ENCODE measurements at regions not wholly inside any gene's neighbourhood (a gene's known extent, or its start where the extent isn't known, plus 50 kb on each side); places are given as distances from the start of the nearest gene placed in this dataset.
"Not testable (repeated sequence)": the region's sequence is repeated elsewhere in the genome, so short reads cannot be mapped to it uniquely, and the experiment has no call there.

DNA sequence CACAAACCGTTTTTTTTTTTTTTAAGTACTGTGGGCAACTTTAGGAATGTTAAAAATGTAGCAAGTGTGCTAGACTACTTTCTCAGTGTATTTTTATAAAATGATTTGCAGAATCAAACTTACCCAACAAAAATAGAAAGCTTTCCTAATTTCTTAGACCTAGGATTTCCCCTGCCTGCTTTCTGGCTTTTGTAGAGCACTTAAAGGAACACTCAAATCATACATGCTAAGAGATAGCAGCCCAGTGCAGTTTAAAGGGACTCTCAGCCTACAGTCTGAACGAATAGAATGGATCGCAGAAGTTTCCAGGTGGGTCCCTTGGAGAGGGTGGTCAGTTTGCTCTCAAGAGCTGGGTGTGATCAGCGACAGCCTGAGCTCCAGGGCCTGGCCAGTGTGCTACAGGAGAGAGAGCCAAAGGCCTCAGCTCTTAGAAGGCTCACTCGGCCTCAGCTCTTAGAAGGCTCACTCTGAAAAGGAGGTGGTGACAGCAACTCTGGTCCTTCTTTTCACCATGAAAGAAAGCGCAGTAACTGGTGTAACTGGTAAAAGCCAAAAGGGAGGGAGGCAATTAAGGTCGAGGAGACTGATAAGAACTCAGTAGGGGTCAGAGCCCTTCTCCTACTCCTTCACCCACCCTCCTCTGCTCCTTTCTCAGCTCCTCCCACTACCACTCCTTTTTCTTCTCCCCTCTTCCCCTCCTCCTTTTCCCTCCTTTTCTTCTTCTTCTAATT, 142.4 kb downstream of the ZFP64 start:
- no peak for DNase-seq

DNA sequence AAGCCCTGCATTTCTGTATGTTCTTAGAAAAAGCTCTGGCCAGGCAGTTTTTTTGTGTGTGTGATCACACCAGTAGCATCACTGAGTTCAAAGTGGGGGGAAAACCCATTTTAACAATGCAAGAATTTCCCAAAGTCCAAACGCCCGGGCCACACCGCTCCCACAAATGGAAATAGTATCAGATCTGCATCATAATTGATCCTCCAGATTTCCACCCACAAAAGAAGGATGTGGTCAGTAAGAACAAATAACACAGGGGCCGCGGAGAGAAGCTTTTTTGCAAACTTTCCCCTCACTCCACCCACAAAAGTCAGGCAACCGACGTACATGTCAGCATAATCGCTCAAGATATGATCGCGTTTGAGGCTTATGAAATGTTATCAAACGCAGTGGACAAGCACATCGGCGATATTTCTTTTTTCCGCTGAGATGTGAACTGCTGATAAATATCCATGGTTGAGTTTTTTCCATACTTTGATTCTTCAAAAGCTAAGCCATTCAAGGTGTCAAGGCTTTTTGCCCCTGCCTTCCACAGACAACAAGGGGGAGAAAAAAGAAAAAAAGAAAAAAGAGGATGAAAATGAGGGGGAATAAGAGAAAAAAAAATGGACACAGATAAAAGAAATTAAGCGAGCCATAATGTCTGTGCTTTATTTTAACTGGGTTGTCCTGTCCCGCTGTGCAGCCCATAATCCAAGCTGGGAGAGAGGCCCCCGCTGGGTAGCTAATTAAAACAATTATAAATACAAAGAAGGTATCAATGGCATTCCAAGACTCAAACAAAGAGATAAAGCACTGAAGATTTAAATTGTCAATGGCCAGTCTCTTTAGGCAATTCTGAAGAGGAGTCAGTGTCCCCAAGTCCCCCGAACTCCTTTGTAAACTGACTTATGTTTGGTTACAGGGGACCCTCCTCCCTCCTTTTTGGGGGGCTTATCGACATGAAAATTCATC, 143.5 kb downstream of the ZFP64 start:
- no peak for DNase-seq

DNA sequence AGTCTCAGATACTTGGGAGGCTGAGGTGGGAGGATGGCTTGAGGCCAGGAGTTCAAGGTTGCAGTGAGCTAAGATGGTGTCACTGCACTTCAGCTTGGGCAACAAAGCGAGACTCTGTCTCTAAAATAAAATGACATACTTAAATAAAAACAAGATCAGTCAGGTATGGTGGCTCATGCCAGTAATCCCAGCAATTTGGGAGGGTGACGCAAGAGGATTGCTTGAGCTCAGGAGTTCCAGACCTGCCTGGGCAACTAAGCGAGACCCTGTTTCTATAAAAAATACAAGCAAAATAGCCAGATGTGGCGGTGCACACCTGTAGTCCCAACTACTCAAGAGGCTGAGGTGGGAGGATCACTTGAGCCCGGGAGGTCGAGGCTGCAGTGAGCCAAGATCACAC, 149.6 kb downstream of the ZFP64 start:
- no peak for DNase-seq

DNA sequence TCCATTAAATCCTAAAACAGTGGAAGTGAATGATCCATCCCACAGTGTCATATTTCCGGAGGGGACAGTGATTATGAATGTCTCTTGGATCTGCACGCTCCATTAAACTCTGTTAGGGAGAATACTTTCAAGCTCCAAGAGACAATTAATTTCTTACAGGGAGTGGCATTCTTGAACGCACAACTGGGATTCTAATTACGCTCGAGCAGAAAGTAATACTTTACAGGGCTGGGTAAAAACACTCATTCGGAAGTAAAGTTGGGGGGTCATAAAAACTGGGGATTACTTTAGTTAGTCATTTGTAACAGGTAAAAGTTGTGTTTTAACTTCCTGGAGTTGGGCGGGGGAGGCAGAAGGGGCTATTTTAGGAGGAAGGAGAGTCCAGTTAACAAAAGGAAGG, 151.8 kb downstream of the ZFP64 start:
- DNase-seq, result no peak

DNA sequence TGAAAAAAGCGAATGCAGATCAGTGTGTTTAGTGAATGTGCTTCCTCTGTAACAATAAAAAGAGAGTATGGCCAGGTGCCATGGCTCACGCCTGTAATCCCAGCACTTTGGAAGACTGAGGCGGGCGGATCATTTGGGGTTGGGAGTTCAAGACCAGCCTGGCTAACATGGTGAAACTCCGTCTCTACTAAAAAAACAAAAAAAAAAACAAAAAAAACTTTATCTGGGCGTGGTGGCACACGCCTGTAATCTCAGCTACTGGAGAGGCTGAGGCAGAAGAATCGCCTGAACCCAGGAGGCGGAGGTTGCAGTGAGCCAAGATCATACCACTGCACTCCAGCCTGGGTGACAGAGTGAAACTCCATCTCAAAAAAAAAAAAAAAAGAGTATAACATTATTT, 152.9 kb downstream of the ZFP64 start:
- DNase-seq, result not testable (repeated sequence)

DNA sequence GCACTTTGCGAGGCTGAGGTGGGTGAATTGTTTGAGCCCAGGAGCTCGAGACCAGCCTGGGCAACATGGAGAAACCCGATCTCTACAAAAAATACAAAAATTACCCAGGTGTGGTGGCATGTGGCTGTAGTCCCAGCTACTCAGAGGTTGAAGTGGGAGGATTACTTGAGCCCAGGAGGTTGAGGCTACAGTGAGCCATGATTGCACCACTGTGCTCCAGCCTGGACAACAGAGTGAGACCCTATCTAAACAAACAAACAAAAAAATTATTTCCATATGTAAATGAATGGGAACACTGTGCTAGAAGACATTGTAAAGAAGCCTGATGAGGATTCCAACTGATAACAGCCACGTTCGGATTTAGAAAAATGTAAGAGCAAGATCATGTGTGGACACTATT, 154.2 kb downstream of the ZFP64 start:
- no peak for DNase-seq

DNA sequence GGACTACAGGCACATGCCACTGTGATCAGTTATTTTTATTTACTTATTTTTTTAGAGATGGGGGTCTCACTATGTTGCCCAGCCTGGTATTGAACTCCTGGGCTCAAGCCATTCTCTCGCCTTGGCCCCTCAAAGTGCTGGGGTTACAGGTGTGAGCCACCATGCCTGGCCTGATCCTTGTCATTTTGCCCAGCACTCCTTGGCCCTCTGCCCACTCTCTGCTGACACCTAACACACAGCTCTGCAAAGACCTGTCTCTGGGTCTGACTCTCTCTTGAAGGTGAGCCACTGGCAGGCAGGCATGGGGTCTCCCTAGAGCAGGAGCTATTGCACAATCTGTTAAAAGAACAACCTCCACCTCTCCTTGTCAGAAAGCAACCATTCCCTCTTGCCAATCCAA, 155.6 kb downstream of the ZFP64 start:
- DNase-seq, result no peak

DNA sequence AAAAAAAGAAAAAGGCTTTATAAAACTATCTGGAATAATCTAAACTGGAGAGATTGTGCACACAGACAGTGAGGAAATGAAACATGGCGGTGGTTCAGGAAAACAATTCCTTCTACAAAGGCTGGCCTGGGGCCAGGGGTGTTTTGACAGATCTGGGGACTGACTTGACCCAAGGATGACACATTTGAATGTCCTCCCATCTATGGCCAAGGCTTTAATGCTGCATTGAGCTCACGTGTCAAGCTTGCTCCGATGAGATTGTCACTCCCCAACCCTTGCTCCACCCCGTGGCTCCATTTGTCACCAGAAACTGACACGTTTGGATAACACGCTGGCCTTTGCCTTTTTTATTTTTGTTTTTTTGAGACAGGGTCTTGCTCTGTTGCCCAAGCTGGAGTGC, 156.1 kb downstream of the ZFP64 start:
- DNase-seq, result no peak

DNA sequence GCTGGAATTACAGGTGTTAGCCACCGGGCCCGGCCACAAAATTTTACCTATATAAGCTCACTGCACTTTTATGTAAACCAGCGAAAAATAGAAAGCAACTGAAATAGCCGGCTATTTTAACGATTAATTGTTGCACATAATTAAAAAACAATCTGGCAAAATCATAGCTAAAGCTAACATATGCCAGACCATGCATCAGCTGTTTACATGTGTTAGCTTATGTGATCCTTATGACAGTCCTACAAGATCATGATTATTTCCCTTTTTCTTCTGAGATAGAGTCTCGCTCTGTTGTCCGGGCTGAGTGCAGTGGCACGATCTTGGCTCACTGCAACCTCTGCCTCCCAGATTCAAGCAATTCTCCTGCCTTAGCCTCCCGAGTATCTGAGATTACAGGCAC, 157.0 kb downstream of the ZFP64 start:
- no peak for DNase-seq

DNA sequence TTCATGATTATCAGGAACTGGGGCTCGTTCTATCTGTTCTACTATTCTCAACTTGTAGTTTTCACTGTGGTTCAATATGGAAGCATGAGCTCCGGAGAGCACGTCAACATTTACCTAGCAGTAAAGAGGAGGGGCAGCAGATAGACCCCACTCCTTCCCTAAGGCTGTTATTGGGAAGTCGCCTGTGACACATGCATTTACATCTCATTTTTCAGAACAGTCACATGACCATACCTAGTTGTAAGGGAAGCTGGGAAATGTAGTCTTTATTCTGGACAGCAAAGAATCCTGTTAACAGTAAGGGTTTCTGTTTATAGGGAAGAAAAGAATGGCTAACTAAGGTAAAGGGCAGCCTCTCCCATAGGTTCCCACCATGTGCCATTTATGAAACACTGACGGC, 158.3 kb downstream of the ZFP64 start:
- DNase-seq, result no peak

DNA sequence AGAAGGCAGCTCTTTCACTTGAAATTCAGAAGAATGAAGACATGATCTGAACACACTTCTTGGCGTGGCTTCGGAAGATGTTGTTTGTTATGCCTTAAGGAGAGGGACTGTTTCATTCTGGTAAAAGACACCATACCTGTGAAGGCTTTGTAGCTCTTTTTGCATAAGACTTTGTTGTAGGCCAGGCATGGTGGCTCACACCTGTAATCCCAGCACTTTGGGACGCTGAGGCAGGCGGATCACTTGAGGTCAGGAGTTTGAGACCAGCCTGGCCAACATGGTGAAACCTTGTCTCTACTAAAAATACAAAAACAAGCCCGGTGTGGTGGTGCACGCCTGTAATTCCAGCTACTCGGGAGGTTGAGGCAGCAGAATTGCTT, 159.3 kb downstream of the ZFP64 start:
- not testable (repeated sequence) for DNase-seq

DNA sequence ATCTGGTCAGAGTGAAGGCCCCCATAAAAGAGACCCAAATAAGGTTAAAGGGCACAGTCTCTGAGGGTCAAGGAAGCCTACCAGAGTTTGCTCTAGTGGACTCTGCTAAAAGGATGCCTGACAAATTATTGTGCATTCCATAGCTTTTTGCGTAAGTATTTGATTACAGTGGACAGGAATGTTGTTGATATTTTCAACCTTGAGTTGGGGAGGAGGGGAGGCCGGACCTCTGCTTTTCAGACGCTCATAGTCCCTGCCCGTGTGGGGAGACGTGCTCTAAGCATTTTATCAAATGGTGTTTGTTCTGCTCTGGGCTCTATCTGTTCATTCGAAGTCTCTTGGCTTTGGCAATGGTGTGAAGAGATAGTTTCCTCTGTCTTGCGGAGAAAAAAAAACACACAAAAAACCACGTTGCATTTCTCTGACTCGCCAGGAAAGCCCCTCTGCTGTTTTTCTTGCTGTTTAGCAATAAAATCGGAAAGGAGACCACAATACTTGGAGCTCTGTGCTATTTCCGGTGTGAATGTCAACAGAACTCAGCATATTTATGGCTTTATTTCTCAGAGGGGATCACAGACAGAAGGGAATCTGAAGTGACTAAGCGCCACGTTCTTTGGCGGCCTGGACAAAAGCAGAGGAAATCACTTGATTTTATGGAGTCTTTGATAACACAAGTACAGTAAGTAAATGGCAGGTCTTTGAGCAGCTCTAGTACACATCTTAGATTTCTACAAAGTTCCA, 159.8 kb downstream of the ZFP64 start:
- DNase-seq, result no peak

DNA sequence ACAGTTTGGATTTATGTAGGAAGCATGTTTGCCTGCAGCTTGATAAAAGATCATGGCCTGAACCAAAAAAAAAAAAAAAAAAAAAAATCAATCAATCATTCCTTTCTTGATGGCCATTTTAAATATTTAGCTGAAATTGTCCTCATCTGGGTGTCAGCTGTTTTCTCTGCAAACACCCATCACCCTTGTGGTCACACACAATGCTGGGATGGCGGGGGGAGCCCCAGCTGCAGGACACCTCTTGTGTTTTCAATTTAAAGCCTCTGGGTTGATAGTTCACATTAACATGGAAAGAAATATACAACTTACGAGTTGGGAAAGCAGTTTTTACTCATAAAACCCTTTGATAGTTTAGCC, 160.4 kb downstream of the ZFP64 start:
- DNase-seq, result no peak

DNA sequence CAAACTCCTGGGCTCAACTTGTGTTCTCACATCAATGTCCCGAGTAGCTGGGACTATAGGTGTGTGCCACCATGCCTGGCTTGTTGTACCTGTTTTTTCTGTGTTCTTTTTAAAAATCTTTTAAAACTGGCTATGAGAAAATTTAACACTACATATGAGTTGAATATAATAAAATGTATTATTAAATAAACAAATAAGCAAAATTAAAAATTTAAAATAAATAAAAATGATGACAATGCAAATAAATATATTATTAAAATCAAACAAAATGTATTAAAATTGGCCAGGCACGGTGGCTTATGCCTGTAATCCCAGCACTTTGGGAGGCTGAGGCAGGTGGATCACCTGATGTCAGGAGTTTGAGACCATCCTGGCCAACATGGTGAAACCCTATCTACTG, 162.4 kb downstream of the ZFP64 start:
- not testable (repeated sequence) for DNase-seq

DNA sequence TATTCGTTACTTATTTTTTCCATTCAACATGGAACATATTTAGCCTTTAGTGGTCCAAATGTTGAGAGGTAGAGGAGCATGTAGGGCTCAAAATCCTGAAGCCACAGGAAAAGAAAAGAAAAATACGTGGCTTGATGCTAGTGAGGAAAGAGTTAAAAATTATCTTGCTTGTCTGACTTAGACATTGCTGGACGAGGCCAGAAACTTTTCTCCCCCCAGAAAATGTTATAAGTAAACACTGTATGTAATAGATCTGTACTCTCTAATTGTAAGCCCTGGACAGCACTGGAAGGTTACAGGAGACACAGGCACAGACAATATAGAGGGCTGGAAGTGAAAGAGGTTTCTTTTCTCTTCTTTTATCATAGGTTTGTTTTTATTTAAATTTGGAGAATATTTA, 165.6 kb downstream of the ZFP64 start:
- no peak for DNase-seq

DNA sequence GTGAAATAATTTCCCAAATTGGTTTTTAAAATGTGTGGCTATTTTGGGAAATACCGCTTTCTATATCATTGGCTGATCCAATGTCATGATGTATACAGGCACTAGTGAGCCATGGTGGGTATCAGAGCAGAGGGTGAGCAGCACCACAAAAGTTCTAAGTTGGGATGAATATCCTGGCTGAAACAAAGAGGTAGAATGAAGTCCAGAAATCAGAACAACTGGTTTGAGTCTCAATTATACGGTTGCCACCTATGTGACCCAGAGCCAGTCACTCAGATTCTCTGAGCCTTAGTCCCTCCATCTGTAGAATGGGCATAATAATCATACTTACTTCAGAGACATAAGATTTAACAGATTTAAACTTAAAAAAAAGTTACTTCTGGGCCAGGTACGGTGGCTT, 172.3 kb downstream of the ZFP64 start:
- no peak for DNase-seq

DNA sequence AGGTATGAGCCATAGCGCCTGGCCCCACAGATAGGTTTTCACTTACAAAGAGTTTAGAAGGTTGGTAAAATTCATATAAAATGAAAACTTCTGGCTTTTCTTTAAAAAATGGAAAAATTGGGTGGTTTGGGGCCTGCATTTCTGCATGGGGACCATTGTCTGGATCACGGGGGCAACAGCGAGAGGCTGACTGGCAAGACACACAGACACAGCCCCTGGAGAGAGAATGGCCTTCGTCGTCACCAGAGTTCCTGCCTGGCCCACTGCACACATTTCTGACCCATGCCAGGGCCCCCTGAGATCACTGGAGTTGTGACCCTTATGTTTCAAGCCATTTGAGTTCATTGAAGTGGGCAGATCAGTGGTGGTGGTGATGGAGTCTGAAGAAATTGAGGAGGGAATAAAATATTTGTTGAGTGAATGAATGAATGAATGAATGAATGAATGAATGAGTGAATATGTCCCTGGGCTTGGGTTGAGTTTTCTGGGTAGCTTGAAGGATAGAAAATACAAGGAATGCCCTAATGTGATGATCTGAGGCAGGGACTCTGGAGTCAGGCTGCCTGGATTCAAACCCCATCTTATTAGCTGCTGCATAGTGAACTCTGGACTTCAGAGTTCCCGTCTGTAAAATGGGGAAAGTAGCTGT, 173.8 kb downstream of the ZFP64 start:
- DNase-seq, result no peak

DNA sequence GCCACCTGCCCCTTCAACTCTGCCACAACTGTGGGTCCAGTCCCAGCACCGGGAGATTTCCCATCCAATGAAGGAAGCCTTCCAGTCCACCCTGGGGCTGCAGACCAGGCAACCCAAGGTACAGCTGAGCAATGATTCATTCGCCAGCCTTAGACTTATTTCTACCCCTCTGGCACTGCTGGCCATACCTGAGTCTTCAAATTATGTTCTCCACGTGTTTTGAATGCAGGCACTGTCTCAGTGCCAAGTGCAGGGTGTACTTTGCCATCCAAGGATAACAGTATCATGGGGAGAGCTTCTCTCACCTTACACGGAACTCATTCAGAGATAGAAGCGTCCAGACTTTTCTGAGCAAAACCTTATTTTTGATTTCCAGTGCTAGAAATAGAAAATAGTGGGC, 175.6 kb downstream of the ZFP64 start:
- DNase-seq, result no peak

DNA sequence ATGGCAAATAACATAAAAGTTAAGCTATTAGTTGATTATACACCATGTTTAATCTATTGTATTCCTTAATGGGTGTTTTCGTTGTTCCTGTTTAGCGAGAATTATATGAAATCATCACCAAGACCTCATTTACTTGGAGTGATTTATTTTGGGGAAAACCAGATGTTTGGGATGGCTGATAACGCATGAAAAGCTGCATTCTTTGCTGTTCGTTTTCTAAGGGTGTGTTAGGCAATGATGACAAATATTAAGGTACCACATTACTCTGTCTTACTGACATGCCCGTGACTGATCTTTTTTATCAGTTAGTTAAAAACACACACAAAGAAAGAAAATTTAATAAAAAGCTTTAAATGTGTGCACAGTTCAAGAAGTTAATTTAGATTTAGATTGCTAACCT, 176.4 kb downstream of the ZFP64 start:
- DNase-seq, result no peak

DNA sequence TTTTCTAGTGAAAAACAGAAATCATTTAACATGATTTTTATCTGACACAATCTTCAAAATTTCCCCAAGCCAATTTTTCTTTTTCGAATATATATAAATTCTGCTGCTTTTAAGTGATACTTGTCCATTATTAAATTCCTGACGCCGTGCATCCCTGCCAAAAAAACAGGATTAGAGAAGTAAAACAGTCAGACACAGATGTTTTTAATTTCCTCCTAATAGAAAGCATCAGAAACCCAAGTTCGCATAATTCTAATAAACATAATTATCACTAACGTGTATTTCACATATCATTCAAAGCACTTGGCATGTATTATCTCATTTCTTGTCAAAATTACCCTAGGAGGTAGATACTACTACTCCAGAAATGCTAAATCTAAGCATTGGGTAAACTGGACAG, 179.5 kb downstream of the ZFP64 start:
- no peak for DNase-seq

DNA sequence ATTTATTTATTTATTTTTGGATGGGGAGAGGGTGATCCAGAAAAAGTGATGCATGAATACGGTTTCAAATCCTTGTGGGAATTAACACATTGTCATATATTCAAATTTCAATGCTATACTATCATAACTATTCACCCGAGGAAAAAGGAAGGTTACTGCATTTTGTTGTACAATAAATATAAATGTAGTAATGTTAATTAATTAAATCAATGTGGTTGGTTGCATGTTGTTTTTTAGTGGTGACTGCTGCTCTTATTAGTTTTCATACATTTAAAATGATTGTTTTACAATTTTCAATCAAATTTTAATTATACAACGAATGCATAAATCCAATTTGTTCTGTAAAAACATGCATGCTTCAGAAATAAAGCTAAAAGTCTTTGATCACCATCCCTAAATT, 180.5 kb downstream of the ZFP64 start:
- DNase-seq, result no peak

DNA sequence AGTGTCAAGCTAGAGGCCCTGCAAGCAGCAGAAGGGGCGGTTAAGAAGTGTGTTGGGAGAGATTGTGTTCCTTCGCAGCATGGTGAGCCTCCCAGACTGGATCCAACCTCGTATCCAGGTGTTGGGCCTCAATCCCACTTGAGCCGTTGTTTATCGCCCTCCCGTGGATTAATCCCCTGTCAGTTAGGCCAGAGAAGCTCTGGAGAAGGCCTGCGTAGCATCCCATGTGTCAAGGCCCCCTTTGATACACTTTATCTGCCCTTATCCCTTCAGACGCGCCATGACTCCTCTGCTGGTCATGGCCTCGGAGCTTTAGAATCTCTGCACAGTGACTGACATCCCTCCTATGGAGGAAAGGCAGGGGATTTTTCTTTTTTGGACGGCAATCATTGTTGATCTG, 181.0 kb downstream of the ZFP64 start:
- DNase-seq, result no peak

DNA sequence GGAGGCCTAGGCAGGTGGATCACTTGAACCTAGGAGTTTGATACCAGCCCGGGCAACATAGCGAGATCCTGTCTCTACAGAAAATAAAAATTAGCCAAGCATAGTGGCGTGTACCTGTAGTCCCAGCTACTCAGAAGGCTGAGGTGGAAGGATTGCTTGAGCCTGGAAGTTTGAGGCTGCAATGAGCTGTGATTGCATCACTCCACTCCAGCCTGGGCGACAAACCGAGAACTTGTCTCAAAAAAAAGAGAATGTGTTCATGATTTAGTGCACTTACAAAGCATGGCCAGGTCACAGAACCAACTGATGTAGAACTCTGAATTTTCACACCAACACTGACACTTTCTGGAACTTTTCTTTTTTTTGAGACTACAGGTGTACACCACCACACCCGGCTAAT, 182.7 kb downstream of the ZFP64 start:
- no peak for DNase-seq
